NCI-H345 (cell line): ENCODE measurements at regions not wholly inside any gene's neighbourhood (a gene's known extent, or its start where the extent isn't known, plus 50 kb on each side); places are given as distances from the start of the nearest gene placed in this dataset.
A peak's percentile ranks its signal among the peaks of the same experiment; 100 is the strongest.

Source experiments
- DNase-seq: peaks from one replicate; lab custom pipeline; 2025; lab: John Stamatoyannopoulos, UW

DNA sequence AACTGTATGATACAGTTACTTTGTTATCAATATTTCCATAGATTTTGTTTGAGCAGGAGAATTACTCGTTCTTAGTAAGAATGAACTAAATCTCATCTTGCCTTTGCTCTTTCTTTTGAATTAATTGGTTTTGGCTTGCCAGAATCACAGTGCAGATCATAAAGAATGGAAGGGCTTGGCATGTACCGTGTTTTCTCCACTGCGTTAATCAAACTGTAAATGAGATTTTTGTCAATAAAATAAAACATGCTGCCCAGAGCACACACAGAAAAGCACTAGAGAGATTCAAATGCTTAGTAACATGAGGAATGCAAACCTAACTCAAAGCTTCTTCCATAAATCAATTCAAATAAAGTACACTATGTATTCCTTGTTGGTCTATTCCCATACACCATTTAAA, 229.6 kb upstream of the CDH2 start:
- DNase-seq: no peak

GRCh38 chr18:28404694-28405093, 227.8 kb upstream of the CDH2 start:
- no peak for DNase-seq

DNA sequence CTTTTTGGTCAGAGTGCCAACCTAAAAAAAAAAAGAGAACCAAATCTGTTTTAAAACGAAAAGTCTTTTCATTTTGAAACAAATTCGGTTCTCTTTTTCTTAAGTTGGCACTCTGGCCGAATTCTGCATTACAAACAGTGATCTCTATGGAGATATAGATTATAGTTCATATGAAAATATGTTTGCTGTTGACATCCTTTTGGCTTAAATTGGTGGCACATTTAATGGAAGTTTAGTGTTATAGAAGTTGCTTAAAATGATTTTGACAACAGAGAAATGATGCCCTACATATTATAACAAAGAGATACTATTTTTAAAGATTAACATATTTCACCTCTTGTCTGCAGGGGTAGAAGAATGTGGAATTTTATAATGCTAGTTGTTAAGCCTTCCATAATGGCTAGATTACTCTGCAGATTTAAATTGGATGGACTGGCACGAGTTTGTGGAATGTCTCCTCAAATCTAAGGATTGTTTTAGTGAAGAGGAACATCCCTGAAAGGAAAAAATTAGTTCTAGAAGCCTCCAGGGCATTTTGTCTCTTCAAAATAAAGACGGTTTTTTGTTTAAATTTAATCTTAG, 222.9 kb upstream of the CDH2 start:
- DNase-seq: no peak

GRCh38 chr18:28398471-28398870, 221.5 kb upstream of the CDH2 start:
- DNase-seq: peak; percentile 19

- DNase-seq: no peak
Measured at GRCh38 chr18:28390022-28390421, 213.1 kb upstream of the CDH2 start.

- DNase-seq: no peak
Measured at GRCh38 chr18:28382215-28382879, 205.4 kb upstream of the CDH2 start.

- no peak for DNase-seq
Measured at GRCh38 chr18:28372186-28372585, 195.3 kb upstream of the CDH2 start.

GRCh38 chr18:28366676-28367075, 189.7 kb upstream of the CDH2 start:
- no peak for DNase-seq

- DNase-seq: peak; percentile 50
Measured at GRCh38 chr18:28365411-28365831, 188.5 kb upstream of the CDH2 start.

GRCh38 chr18:28363124-28363523, 186.2 kb upstream of the CDH2 start:
- no peak for DNase-seq

DNA sequence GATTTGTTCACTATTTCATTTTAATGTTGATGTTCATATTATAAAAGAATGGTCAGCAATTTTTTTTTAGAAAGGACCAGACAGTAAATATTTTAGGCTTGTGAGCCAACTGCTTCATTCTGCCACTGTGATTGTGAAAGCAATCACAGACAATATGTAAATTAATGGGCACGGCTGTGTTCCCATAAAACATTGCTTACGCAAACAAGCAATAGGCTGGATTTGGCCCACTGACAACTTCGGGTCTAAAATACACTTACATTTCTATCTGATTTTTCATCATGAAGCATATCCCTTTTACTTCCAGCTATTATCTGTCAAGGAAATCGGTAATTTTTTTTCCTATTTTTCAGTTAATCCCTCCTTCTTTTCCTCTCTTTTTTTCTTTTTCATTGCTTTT, 182.2 kb upstream of the CDH2 start:
- DNase-seq: peak; percentile 45

GRCh38 chr18:28357766-28358401, 181.0 kb upstream of the CDH2 start:
- DNase-seq: no peak

DNA sequence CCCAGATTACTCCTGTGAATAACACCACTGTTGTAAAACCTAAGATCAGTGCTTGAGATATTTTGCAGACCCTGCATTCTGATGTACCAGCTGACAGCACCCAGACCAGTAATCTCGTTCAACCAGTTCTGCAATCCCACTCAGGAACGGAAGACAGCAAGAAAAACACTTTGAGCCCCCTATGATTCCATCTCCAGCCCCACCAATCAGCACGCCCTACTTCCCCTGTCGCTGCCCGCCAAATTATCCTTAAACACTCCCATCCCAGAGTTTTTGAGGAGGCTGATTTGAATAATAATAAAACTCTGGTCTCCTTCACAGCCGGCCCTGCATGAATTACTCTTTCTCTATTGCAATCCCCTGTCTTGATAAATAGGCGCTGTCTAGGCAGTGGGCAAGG, 173.9 kb upstream of the CDH2 start:
- no peak for DNase-seq

- DNase-seq: no peak
Measured at GRCh38 chr18:28342231-28342630, 165.3 kb upstream of the CDH2 start.

DNA sequence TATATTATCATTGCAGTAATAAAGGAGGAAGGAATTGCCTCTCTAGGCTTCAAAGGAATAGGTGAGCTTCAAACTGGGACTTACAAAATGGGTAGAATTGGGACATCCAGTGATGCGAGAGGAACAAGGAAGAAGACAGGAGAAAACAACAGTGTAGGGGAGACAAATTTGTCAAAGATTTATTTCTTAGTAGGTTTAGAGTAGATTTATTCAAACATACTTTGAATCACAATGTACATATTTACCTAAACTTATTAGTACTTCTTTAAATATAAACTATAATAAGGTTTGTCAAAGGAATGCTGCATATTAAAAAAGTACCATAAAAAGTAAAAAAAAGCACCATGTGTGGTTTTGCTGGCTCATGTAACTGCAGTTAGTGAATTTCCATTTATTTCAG, 161.4 kb upstream of the CDH2 start:
- DNase-seq: no peak

DNA sequence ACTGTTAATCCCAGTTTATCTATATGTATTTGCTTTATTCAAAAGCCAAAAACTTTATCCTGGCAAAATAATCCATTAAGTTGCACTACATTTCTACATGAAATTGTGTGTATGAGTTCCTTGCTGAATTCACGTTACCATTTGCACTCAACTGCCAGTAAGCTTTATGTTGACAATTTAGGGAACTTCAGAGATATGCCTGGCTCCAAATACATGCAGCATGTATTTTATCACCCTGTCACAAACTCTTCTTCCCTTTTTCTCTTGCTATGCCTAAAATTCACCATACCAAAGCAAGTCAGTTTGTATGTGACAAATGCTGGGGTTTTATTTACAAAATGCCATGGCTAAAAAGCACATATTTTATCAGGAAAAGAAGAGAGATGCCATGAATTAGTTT, 157.6 kb upstream of the CDH2 start:
- DNase-seq: no peak

DNA sequence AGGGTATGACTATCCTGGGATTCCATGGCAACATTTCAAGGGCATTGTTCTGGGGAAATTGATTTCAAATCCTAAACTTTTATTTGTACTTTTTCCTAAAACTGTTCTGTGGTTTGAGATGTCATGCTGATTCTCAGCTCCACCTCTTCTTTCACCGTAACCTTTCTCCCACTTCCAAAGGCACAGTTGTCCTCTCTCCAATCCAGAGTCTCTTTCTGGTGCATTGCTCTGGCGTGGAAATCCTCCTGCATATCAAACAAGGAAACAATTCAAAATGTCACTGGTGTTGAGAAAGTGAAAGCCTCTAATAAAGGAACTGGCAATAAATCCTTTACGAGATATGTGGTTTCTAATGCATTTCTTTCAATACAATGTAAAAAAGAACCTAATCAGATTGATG, 155.1 kb upstream of the CDH2 start:
- no peak for DNase-seq

DNA sequence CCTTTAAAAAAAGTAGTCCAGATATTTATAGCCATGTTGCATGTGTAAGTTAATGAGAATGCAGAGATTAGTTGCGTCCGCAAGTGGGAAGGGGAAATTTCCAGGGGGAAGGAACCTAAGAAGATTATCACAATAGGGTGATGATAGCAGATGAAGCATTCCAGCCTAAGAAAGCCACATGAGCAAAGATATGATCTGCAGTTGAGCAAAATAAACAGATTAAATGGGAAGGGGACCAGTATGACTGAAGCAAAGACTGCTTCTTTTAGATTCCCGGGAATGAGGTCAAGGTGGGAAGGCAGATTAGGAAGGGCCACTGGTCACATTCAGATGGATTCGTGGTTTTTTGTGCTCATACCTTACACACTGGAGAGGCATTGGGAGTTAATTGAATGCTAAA, 154.6 kb upstream of the CDH2 start:
- DNase-seq: no peak

DNA sequence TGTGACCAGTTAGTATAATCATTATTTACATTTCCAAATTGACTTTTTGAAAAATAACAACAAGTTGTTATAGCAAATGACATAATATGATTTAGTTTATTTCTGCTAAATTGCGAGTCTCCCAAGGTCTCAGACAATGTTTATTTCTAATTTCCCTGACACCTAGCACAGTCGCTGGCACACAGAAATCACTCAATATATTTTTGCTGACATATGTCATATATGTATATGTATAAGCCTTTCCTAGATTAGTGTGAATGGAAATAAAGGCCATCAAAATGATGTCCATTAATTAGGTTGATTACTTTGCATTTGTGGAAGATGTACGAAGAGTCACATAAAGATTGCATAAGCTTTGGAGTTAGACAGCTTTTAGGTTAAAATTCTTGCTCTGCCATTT, 136.7 kb upstream of the CDH2 start:
- no peak for DNase-seq

- DNase-seq: no peak
Measured at GRCh38 chr18:28288784-28289183, 111.9 kb upstream of the CDH2 start.

DNA sequence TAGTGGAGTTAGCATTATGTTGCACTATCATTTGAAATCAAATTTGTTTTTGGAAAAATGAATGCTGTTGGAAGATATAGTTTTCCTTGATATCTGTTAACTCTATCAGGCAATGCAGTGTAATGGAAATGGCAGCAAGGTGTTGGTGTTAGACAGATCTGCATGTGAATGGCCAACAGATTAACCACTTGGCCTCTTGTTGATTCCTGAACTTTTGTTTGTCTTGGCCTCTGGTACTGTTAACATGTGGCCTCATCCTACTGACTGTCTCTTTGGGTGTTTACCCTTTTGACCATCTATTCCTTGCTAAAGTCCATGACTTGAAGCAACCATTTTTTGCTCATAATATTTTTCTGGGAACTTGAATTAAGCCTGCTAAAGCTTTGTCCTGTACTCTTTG, 110.2 kb upstream of the CDH2 start:
- DNase-seq: no peak

DNA sequence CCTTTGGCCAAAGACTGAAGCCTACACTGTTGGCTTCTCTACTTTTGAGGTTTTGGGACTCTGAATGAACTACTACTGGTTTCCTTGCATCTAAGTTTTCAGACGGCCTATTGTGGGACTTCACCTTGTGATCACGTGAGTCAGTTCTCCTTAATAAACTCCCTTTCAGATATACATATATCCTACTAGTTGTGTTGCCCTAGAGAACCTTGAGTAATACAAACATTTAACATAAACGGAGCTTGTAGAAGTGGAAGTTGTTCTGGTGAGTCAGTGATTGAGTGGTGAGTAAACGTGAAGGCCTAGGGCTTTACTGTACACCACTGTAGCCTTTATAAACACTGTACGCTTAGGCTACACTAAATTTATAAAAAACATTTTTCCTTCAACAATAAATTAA, 107.2 kb upstream of the CDH2 start:
- no peak for DNase-seq

DNA sequence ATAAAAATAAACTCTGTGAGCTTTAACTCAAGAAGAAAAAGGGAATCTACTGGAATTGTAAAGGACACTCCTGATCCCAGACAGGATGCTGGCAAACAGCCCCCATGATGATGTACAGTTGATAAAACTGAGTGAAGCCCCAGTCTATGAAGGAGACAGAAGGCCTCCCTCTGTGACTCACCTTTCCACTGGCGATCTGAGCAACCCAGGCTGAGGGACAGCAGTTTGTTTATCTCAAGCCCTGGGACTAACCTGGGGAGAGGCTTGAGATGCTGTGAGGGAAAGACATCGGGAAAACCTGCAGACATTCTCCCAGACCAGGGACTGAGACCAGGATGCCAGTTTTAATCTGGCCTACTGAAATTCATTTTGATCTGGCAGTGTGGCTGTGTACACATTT, 104.5 kb upstream of the CDH2 start:
- no peak for DNase-seq

- no peak for DNase-seq
Measured at GRCh38 chr18:28269750-28270149, 92.8 kb upstream of the CDH2 start.
